K562 (cell line): ENCODE measurements at regions not wholly inside any gene's neighbourhood (a gene's known extent, or its start where the extent isn't known, plus 50 kb on each side); places are given as distances from the start of the nearest gene placed in this dataset.

Experiments used
- TCF7L2 ChIP-seq: fragments of 150-350 bp; IDR thresholded peaks from 2 replicates; pipeline ENCODE4 v1.6.1; 2016; ENCODE audit warnings: low read depth, mild to moderate bottlenecking, low read length, moderate library complexity
- XRCC4 ChIP-seq: IDR thresholded peaks from one replicate; pipeline ENCODE4 v1.6.1; 2011; ENCODE audit not compliant: insufficient read depth, insufficient read length; ENCODE audit errors: extremely low read depth
- TF ChIP-seq, protein P1 (sequence below), 2 experiments: IDR thresholded peaks in 1 of 2; conservative IDR thresholded peaks in 1 of 2; 2 replicates each; pipeline ENCODE4 v1.6.1; 2016; ENCODE audit warnings: low read depth in 2 of 2, mild to moderate bottlenecking in 1 of 2, missing compliant biosample characterization in 1 of 2, missing genetic modification characterization in 1 of 2, moderate library complexity in 1 of 2
- TF ChIP-seq, protein P2 (sequence below): IDR thresholded peaks from 3 replicates; pipeline ENCODE4 v1.6.1; 2011; ENCODE audit warnings: borderline replicate concordance, mild to moderate bottlenecking; ENCODE audit not compliant: insufficient read length, insufficient read depth

DNA sequence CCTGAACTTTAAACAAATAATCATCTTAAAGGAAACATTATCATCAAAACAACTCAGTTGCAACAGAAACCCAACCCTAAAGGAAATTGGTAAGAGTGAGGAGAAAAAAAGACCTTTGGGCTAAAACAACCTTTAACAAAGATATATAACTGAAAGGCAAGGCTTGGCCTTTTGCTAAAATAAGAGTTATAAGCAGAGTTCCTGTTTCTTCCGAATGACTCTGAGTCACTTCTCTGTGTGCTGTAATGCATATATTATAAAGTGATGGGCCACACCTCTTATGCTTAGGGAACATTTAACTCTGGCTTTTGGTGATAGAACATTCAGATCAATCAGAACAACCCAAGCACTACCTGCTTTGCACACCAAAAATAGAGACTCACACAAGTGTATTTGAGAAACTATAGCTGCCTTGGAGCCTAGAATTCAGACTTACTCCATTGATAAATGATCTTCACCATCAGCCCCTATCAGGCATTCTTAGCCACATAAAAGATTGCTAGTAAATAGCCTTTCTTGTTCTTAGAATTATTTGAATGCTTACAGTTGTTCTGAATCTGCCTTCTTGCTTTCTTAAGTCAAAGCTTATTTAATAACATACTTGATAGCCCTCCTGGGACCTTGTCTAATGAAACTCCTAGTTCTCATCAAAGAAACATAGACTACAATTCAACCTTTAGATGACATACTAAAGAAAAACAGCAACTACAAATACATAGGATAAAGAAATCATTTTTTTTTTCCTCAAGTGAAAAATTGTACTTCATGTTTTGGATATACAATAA lies 294.2 kb upstream of the SEMA6D start:
- TF ChIP-seq TCF7L2 (no peak), XRCC4 (no peak)
- TF ChIP-seq, protein P1, sequence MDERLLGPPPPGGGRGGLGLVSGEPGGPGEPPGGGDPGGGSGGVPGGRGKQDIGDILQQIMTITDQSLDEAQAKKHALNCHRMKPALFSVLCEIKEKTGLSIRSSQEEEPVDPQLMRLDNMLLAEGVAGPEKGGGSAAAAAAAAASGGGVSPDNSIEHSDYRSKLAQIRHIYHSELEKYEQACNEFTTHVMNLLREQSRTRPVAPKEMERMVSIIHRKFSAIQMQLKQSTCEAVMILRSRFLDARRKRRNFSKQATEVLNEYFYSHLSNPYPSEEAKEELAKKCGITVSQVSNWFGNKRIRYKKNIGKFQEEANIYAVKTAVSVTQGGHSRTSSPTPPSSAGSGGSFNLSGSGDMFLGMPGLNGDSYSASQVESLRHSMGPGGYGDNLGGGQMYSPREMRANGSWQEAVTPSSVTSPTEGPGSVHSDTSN (CRISPR knock-in tag; IDR thresholded peaks at IDR 0.05; ENCODE audit: low read depth), result no peak
- TF ChIP-seq, protein P1 (tag; conservative IDR thresholded peaks at IDR 0.05; ENCODE audit: low read depth), result no peak
- TF ChIP-seq, protein P2, sequence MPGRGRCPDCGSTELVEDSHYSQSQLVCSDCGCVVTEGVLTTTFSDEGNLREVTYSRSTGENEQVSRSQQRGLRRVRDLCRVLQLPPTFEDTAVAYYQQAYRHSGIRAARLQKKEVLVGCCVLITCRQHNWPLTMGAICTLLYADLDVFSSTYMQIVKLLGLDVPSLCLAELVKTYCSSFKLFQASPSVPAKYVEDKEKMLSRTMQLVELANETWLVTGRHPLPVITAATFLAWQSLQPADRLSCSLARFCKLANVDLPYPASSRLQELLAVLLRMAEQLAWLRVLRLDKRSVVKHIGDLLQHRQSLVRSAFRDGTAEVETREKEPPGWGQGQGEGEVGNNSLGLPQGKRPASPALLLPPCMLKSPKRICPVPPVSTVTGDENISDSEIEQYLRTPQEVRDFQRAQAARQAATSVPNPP, result no peak
